ENCODE measurements at regions not wholly inside any gene's neighbourhood (a gene's known extent, or its start where the extent isn't known, plus 50 kb on each side); places are given as distances from the start of the nearest gene placed in this dataset.
"Not testable (repeated sequence)": the region's sequence is repeated elsewhere in the genome, so short reads cannot be mapped to it uniquely, and the experiment has no call there.

DNA sequence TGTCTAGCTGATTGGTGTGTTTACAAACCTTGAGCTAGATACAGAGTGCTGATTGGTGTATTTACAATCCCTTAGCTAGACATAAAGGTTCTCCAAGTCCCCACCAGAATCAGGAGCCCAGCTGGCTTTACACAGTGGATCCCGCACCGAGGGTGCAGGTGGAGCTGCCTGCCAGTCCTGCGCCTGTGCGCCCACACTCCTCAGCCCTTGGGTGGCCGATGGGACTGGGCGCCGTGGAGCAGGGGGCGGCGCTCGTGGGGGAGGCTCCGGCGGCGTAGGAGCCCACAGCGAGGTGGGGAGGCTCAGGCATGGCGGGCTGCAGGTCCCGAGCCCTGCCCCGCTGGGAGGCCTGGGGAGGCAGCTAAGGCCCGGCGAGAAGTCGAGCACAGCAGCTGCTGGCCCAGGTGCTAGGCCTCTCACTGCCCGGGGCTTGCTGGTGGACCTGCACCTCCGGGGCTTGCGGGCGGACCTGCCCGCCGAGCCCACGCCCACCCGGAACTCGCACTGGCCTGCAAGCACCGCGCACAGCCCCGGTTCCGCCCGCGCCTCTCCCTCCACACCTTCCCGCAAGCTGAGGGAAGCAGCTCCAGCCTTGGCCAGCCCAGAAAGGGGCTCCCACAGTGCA, 51.0 kb upstream of the CDYL start:
- not testable (repeated sequence) for DNase-seq

DNA sequence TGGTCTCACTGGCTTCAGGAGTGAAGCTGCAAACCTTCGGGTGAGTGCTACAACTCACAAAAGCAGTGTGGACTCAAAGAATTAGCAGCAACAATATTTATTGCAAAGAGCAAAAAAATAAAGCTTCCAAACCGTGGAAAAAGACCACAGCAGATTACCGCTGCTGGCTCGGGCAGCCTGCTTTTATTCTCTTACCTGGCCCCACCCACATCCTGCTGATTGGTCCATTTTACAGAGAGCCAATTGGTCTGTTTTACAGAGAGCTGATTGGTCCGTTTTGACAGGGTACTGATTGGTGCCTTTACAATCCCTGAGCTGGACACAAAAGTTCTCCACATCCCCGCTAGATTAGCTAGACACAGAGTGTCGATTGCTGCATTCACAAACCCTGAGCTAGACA, 51.5 kb upstream of the CDYL start:
- DNase-seq, result not testable (repeated sequence)

DNA sequence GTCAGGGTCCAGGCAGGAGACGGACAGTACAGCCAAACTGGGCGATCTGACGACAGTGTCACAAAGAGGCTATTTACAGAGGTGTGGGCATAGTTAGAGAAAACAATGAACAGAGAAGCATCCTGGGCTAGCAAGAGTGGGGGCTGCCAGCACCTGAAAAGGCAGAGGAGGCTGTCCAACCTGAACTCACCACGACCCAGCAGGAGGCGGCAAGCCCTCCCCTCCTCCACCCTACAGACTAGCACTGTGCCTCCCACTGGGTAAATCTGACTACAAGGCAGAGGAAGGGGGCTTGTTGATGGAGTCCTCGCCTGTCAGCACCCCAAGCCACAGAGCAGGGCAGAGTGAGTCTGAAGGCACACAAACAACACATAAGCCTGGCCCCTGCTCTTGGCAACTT, 52.8 kb upstream of the CDYL start:
- DNase-seq, result no peak

DNA sequence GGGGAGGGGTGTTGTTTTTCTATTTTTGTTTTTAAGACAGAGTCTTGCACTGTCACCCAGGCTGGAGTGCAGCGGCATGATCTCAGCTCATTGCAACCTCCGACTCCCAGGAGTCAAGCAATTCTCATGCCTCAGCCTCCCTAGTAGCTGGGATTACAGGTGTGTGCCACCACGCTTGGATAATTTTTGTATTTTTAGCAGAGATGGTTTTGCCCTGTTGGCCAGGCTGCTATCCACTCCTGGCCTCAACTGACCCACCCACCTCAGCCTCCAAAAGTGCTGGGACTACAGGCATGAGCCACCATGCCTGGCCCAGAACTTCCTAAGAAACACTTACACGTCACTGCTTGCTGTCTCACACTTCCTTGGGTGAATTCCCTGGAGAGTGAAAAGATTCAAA, 54.8 kb upstream of the CDYL start:
- DNase-seq, result not testable (repeated sequence)

DNA sequence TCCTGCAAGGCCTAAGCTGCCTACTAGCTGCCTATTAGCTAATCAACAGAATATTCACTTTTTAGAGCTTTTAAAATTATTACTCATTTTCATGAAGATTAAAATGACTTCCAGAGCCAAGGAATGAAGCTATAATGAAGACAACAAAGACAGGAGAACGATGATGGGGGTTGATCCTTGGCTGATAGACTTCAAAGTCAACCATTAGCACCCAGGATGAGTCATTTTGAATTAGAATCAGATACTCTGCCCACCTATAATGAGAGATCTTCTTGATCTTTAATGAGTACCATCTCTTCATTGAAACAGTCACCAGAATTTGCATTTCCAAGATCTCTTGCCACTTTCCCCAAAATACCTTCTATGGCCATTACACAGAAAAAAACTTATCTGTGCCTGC, 56.7 kb upstream of the CDYL start:
- DNase-seq, result no peak

DNA sequence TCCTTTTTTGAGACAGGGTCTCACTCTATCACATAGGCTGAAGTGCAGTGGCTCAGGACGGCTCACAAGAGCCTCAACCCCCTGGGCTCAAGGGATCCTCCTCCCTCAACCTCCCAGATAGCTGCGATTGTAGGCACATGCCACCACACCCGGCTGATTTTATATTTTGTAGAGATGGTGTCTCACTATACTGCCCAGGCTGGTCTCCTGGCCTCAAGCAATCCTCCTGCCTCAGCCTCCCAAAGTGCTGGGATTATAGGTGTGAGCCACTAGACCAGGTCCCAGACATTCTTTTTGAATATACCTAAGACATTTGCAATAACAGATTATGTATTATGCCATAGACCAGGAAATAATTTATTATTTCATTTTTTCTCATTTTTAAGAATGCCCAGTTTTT, 58.3 kb upstream of the CDYL start:
- DNase-seq, result no peak

DNA sequence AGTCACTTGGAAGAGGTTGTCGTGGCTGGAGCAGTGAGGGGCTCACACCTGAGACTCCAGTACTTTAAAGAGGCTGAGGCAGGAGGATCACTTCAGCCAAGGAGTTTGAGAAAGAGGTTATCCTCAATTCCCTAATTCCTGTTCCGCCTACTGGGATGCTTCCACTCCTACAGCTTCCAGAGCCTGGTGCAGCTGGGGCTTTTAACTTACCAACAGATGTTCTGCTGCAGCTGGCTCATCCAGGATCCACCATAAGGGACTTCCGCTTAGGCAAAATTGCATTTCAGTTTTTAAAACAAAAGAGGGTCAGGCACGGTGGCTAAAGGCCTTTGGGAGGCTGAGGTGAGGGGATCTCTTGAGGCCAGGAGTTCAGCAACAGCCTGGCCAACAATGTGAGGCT, 59.1 kb upstream of the CDYL start:
- DNase-seq, result no peak

DNA sequence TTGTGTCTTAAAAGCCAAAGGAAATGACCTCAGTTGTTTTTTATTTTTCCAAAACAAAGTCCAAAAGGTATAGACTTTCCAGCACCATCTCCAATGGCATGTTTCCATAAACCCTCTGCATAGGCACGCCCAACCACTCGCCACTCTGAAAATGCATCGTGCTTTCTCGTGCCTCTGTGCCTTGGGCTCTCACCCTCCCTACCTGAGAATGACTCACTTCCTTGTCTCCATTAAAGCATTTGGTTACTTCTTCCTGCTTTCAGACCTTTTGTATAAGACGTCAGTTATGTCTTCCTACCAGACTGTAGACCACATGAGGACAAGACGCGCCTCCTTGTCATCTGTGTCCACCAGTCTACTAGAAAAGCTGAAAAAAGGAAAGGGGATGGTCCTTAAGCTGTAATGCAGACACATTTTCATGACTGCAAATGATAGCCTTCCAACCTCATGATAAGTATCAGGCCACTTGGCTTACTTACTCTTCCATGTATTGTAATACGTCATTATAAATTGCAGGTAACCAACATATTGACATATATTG, 61.2 kb upstream of the CDYL start:
- no peak for DNase-seq

DNA sequence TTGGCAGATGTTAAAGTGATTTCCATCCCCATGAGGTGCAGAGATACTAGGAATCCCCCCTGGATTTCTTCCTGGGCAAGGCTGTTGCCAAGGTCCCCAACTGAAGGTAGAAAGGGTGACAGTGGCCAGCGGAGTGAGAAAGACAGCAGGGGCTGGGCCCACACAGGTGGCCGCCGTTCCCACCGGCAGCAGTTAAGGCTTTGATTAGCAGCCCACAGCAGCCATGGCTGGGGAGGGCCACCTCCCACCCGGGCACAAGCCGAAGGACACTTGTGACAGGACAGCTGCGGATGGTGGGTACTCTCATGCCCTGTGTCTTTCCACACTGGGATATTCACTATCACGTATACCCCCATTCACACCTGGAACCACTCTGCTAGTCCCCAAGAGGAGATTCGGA, 63.9 kb upstream of the CDYL start:
- no peak for DNase-seq

DNA sequence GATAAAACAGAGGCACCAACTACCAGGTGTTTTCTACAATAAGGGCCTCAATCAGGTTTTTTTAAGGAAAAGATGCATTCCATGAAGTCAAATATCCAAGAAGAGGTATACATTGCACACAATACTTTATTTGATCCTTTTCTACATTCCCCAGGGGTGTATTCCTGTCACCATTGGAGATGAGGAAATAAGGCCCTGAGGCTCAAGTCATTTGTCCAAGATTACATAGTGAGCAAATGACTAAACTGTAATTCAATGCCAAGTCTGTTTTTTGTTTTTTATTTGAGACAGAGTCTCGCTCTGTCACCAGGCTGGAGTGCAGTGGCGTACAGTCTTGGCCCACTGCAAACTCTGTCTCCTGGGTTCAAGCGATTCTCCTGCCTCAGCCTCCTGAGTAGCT, 69.2 kb upstream of the CDYL start:
- no peak for DNase-seq

DNA sequence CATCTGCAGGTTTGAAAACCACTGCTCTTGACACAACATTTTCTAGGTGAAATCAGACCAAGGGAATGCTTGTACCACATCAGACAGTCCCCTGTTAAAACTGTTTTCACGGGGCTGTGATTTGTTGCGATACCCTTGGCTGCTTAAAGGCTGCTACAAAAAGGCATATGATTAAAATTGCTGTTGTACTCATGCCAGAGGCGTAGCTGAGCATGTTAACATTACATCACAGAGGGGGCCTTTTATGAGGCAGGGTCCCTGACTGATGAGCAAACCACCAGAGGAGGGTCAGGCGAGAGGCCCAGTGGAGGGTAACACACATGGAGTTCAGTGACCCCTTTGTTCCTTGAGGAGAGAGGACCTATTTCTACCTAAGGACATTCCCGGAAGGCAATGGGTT, 70.4 kb upstream of the CDYL start:
- DNase-seq, result no peak

DNA sequence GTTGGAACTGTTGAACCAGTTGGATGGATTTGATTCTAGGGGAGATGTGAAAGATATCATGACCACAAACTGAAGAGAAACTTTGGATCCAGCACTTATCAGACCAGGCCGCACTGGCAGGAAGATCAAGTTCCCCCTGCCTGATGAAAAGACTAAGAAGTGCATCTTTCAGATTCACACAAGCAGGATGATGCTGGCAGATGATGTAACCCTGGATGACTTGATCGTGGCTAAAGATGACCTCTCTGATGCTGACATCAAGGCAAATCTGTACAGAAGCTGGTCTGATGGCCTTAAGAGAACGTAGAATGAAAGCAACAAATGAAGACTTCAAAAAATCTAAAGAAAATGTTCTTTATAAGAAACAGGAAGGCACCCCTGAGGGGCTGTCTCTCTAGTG, 72.8 kb upstream of the CDYL start:
- no peak for DNase-seq

DNA sequence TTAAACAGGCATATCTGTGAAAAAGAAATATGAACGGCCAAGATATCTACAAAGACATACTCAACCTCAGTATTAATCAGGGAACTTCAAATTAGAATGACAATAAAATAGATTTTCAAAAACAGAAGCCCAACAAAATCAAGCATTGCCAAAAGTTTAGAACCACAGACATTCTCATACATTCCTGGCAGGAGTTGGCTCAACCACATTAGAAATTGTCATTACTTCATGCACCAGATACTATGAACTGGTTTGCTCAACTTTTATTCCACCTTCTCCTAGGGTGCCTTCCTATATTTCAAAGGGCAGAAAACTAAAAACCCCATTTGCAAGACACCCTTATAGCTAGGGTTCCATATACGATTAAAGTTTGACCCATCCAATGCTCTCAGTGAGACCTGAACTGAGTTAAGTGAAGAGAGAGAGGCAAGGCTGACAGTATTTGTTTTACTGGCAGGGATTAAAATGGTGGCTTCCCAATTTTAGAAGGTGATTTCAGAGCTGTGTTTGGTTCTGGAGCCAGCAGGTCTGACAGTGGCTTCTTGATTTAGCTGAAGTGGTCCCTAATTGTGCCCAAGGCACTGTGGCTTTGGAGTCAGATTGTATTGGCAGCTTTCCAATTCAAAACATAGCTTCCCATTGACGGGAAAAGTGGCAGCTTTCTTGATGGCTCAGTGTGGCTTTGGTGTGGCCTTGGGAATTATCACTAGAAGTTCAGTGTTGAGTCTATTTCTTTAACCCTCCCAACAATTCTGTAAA, 77.1 kb upstream of the CDYL start:
- DNase-seq, result no peak

DNA sequence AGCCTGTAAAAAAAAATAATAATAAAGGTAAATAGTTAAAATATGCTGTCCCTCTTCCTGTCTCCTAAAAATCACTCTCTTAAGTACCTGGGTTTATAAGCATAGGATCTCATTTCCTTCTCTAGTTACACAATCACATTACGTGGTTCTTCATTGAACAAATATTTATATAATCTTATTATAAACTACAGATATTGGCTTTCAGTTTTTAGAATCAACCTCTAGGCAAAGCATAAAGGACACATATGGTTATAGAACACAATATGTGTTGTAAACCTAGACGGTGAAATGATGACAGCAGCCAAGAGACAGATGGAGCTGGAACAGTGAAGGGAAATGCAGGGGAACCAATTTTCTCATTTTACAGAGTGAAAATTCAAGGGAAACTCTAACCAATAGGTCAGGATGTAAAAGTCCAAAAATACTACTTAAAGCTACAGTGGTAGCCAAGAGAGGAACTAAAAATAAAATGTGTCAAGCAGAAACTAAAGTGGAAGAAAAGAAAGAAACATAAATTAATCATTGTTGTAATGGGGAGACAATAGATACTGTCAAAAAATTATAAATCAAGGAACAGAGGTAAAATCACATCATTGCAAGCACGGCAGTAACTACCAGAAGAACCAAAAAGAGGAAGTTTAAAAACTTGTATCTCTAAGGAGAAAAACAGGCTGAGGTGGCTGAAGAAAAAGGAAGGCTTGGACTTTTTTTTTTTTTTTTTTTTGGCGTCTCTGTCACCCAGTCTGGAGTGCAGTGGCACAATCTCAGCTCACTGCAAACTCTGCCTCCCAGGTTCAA, 82.8 kb upstream of the CDYL start:
- DNase-seq, result no peak

DNA sequence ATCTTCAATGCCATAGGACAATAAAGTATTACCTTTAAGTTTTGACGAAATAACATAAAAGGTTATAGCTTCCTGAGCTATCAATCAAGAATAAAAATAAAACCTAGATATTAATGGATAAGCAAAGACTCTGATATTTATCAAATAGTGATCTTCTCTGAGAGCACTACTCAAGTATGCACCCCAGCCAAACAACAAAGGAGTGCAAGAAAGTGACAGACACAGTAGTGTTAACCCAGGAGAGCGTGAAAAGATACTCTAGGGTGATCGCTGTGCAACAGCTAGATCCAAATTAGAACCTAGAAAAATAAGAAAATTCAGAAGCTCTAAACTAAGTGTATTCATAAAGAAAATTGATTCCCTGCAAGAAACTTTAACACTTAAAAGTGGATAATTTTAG, 83.5 kb upstream of the CDYL start:
- no peak for DNase-seq

DNA sequence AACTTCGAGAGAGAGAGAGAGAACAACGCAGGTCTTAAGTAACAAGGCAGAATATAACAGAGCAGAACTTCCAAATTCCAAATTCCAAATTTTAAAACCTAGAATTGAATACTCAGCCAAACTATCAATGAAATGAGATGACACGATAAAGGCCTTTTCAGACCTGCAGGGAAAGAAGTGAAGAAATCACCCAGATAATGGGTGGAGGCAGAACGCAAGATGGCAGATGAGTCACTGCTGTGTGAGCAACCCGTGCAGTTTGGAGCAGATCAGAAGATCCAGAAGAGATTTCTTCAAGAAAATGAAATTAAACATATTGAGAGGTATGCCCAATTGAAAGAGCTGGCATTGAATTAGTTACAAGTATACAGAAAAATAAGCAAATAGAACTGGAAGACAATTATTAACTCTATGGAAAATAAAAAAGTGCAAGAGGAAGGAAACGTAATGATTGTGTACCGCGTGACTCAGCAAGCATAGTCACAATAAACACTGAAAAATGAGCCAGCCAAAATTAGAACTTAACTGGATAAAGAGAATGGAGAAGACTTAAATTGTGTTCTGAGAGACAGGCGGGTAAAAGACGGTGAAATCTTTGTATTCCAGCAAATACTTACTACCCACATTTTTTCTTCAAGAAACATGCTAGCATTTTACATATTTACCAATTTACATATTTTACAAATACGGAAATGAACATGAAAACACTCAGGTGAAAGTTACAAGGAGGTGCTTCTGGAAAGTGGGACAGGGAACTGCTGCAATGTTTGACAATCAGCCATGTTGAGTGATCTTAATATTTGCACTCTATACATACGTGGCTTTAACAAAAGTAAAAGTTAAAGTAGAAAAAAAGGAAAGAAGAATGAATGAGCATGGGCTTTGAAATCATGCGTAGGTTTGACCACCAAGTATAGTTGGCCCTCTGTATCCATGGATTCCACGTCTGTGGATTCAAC, 87.9 kb upstream of the CDYL start:
- DNase-seq, result no peak

DNA sequence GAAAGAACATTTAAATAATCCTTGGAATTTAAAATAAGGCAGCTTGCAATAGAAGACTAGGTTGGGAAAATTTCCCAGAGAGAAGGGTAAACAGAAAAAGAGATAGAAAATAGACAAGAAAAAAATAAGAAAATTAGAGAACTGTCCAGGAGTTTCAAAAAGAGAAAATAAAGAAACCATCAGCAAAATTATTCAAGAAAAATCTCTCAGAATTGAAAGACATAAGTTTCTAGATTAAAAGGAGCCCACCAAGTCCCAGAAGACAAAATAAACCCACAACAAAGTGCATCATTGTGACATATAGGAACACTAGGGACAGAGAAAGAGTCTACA, 88.6 kb upstream of the CDYL start:
- DNase-seq, result no peak

DNA sequence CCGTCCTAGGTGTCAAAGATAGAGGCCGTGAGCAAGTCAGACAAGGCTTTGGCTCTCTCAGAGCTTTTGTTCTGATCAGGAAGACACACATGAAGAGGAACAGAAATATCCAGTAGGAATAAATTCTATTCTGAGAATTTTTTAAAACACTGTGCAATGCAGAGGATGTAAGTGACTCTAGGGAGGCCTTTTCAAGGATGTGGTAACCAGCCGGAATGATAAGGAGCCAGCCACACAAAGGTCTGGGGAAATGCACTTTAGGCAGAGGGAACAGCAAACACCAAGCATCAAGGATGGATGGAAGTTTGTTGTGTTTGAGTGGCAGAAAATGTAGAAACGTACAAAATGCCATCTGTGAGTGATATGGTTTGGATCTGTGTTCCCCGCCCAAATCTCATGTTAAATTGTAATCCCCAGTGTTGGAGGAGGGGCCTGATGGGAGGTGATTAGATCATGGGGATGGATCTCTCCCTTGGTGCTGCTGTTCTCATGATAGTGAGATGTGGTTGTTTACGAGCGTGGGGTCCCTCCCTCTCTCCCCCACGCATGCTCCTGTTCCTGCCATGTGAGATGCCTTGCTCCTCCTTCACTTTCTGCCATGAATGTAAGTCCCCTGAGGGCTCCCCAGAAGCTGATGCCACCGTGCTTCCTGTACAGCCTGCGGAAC, 93.6 kb upstream of the CDYL start:
- no peak for DNase-seq

DNA sequence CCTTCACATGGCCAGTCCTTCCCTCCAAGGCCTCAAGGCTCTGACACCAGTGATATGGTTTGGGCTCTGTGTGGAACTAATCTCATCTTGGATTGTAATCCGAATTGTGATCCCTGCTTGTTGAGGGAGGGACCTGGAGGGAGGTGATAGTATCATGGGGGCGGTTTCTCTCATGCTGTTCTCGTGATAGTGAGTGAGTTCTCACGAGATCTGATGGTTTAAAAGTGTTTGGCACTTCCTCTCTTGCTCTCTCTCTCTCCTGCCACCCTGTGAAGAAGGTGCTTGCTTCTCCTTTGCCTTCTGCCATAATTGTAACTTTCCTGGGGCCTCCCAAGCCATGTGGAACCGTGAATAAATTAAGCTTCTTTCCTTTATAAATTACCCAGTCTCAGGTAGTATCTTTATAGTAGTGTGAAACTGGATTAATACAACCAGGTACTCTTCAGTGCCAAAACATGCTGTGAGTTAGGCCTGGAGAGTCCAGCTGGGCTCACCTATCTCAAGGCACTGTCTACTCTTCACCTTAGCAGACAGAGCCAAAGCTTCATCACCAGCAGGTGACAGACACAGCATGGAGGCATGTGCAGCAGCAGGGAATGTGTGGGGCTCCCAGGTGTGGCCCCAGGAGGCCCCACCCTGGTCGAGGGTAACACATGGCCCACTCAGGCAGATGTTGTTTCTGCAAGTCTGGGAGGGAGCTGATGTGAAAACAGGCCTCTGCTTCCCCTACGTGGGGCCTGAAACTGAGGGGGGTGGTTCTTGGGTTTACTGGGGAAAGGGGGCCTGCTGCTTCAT, 97.5 kb upstream of the CDYL start:
- DNase-seq, result no peak

DNA sequence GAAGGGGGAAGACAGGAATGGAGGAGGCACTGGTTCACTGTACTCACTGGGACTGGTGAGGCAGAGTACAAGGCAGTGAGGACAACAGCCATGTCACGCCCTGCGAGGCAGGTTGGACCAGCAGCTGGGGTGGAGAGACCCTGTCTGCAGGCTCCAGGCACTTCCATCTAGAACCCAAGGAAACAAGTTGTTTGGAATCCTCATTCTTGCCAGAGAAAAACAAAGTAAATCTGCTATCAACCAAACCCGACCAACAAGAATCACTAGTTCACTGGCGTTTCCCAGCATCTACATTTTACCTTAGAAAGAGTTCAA, 98.5 kb upstream of the CDYL start:
- DNase-seq, result no peak

DNA sequence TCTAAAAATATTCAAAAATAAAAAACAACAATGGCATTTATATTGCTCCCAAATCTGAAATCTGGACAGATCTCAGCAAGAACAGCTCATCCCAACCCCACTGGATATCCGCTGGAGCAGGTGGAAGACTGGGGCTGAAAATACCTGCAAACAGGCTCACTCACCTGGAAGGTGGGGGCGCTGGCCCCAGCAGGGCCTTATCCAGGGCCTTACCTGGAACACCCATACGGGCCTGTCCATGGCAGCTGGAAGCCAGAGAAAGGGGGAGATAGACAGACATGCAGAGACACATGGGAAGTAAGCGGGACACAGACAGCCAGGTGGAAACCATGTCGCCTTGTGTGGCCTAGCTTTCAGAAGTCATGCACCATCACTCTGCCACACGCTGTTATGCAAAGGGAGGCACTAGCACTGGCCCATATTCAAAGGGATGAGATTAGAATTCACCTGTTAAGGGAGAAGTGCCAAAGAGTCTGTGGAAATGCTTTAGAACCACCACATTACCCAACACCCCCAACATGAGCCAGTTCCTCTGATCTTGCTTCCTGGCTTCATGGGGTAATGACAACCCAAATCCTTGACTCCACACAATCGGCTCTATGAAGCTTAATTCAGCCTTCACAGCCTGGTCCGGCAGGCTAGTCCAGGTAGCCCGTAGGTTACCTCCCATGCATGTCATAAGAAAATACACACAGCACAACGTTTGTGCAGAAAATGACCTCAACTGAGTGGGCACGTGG, 99.0 kb upstream of the CDYL start:
- DNase-seq, result no peak

Measured in stimulated activated CD4-positive, alpha-beta T cell treated with anti-CD3 and anti-CD28 coated beads, Interleukin-15, amount 100 ng/mL, for 24 hours (primary cell).